ENCODE measurements at regions not wholly inside any gene's neighbourhood (a gene's known extent, or its start where the extent isn't known, plus 50 kb on each side); places are given as distances from the start of the nearest gene placed in this dataset.
"Not testable (repeated sequence)": the region's sequence is repeated elsewhere in the genome, so short reads cannot be mapped to it uniquely, and the experiment has no call there.

DNA sequence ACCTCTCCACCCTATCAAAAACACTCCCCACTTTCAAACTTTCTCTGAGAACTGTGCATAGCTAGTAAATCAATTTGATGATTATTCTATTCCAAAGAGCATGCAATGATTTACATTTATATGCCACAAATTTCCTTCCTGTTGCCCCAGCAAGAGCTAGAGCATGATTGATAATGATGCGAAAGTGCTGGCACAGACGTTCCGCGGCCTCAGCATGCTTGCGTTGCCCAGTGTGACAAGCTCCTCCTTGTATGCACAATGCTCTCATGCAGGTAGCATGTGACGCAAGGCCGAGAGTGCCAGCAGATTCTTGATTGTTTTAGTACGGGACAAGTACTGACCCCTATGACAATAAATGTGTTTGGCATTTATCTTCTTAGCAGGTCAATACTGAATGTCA lies 696.3 kb upstream of the SLC35B3 start:
- Mint-ChIP-seq H3K27ac (no peak overlapping the region), H3K27me3 (peaks cover 2% of the 10 kb centered on the region), H3K9me3 (ENCODE audit: low read depth) (no peaks in the 10 kb centered on the region), H3K4me1 (peaks cover 4% of the 10 kb centered on the region), H3K36me3 (ENCODE audit: low read depth) (no peaks in the 10 kb centered on the region), H3K4me3 (no peak overlapping the region)
- CTCF ChIA-PET, result interaction anchor here (1.0 kb wide), 1 partner anchor 24 kb away, joined by 3 read pairs; no protein-coding TSS in a partner anchor
- ATAC-seq (peak; percentile 69), DNase-seq (peak; percentile 39)
- POLR2A ChIA-PET, result interaction anchor here (0.6 kb wide), 2 partner anchors 96 to 1894 kb away, joined by 3 read pairs; no protein-coding TSS in a partner anchor
- intact Hi-C loops (cut with DNase I, micrococcal nuclease), result no loop called here

DNA sequence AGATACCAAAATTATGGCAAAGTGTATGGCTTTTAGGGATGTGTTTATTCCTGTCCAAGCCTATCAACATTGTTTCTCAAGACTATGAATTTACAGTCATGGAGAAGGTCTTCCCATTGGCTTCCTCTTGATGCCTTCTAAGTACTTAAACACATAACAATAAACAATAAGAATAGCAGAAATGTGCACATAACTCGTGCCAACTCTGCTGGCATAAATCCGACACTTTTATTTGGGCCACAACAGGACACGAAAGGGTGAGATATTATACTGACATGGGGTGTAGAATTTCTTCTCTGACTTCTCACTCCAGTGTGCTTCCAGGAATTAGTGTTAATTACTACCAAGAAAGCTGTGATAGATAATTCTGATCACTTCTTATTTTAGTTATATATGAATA lies 695.9 kb upstream of the SLC35B3 start:
- no peaks in the 10 kb centered on the region for H3K36me3 Mint-ChIP-seq (ENCODE audit: low read depth)
- DNase-seq, result no peak
- H3K9me3 Mint-ChIP-seq (ENCODE audit: low read depth), result no peaks in the 10 kb centered on the region
- H3K27ac Mint-ChIP-seq, result no peak overlapping the region
- POLR2A ChIA-PET, result no interaction called here
- ATAC-seq, result no peak
- CTCF ChIA-PET, result no interaction called here
- peaks cover 4% of the 10 kb centered on the region for H3K4me1 Mint-ChIP-seq
- no peak overlapping the region for H3K4me3 Mint-ChIP-seq
- intact Hi-C loops (cut with DNase I, micrococcal nuclease), result no loop called here
- H3K27me3 Mint-ChIP-seq, result peaks cover 2% of the 10 kb centered on the region

DNA sequence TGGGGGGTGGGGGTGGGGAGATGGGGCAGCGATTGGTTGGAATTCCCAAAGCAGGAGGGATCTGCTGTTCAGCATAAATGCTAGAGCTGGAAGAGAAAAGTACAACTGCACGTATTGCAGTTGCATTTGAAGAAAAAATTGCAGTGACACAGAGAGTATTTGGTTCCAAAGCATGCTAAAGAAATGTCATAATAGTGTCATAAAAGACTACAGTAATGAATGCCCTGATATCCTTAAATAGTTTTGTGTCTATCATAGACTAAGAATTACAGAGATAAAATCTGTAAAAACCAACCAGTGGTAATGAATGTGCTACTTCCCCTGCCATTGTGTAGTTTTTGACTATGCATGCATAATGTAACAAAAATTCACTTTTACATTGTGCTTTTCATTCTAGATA lies 693.6 kb upstream of the SLC35B3 start:
- H3K27ac Mint-ChIP-seq, result no peak overlapping the region
- peaks cover 4% of the 10 kb centered on the region for H3K4me1 Mint-ChIP-seq
- CTCF ChIA-PET, result no interaction called here
- peaks cover 2% of the 10 kb centered on the region for H3K27me3 Mint-ChIP-seq
- intact Hi-C loops (cut with DNase I, micrococcal nuclease), result no loop called here
- H3K9me3 Mint-ChIP-seq (ENCODE audit: low read depth), result no peaks in the 10 kb centered on the region
- ATAC-seq, result no peak
- no peak for DNase-seq
- no peak overlapping the region for H3K4me3 Mint-ChIP-seq
- POLR2A ChIA-PET, result no interaction called here
- no peaks in the 10 kb centered on the region for H3K36me3 Mint-ChIP-seq (ENCODE audit: low read depth)

DNA sequence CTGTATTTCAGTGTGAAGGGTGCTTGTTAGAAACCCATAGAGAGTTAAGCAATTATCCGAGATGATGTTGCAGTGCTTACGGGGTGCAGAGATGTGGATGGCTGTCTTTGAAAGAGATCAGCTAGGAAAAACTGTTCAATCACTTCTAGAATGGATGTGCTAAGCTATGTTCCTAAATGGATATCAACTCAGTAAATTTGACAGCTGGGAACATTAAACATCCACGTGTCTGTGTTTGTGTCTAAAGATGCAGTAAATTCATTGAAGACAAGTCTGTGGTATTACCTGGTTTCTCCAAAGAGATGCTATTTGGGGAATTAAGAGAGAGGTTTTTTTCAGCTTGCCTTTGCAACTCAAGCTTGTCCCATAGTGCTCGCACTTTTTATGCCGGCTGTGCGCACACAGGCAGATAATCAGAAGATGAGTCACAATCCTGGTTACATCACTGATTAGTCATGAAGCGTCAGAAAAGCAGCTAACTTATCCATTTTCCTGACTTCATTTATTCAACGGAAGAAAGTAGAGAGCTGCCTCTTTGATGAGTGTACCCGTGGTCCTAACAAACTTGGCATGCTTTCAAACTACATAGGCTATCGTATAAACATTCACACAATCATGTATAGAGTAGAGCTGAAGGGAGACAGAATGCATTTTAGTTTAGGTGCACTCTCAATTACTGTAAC lies 691.7 kb upstream of the SLC35B3 start:
- H3K36me3 Mint-ChIP-seq (ENCODE audit: low read depth), result no peaks in the 10 kb centered on the region
- peaks cover 4% of the 10 kb centered on the region for H3K4me1 Mint-ChIP-seq
- POLR2A ChIA-PET, result no interaction called here
- CTCF ChIA-PET, result interaction anchor here (1.0 kb wide), 1 partner anchor 1828 kb away, joined by 3 read pairs; no protein-coding TSS in a partner anchor
- no peak for DNase-seq
- intact Hi-C loops (cut with DNase I, micrococcal nuclease), result no loop called here
- peaks cover 2% of the 10 kb centered on the region for H3K27me3 Mint-ChIP-seq
- H3K27ac Mint-ChIP-seq, result no peak overlapping the region
- H3K4me3 Mint-ChIP-seq, result no peak overlapping the region
- ATAC-seq, result no peak
- H3K9me3 Mint-ChIP-seq (ENCODE audit: low read depth), result no peaks in the 10 kb centered on the region

DNA sequence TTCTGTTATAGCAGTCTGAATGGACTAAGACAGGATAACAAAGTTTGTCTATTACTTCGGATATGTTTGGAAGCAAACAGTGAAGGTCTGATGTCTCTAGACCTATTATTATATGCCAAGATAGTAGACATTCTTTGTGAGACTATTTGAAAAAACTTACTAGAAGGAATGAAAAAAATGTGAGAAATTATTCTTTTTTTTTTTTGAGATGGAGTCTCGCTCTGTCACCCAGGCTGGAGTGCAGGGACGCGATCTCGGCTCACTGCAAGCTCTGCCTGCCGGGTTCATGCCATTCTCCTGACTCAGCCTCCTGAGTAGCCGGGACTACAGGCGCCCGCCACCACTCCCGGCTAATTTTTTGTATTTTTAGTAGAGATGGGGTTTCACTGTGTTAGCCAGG lies 690.7 kb upstream of the SLC35B3 start:
- CTCF ChIA-PET; H3K4me1 Mint-ChIP-seq; H3K9me3 Mint-ChIP-seq (ENCODE audit: low read depth); DNase-seq; H3K27me3 Mint-ChIP-seq; ATAC-seq; intact Hi-C loops (cut with DNase I, micrococcal nuclease); H3K4me3 Mint-ChIP-seq; H3K27ac Mint-ChIP-seq; H3K36me3 Mint-ChIP-seq (ENCODE audit: low read depth); POLR2A ChIA-PET: not testable (repeated sequence)

DNA sequence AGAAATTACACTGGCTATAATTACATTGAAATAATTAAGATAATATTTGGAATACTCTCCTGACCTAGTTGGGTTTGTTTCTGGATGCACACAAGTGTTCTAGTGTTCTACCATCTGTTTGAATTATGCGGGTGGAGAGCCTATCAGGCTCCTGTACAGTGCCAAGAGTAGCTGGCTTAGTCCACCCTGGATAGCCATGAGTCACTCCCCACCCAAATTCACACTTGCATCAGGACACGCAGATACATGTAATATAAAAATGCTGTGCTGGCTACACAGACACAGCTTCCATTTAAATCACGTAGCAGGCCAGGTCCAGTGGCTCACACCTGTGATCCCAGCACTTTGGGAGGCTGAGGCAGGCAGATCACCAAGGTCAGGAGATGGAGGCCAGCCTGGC lies 686.2 kb upstream of the SLC35B3 start:
- H3K27ac Mint-ChIP-seq, result no peak overlapping the region
- DNase-seq, result no peak
- CTCF ChIA-PET, result interaction anchor here (0.6 kb wide), 1 partner anchor 46 kb away, joined by 3 read pairs; no protein-coding TSS in a partner anchor
- no peaks in the 10 kb centered on the region for H3K36me3 Mint-ChIP-seq (ENCODE audit: low read depth)
- H3K4me3 Mint-ChIP-seq, result no peak overlapping the region
- POLR2A ChIA-PET, result no interaction called here
- no peaks in the 10 kb centered on the region for H3K4me1 Mint-ChIP-seq
- ATAC-seq, result no peak
- no peaks in the 10 kb centered on the region for H3K9me3 Mint-ChIP-seq (ENCODE audit: low read depth)
- intact Hi-C loops (cut with DNase I, micrococcal nuclease), result no loop called here
- H3K27me3 Mint-ChIP-seq, result peaks cover 3% of the 10 kb centered on the region

DNA sequence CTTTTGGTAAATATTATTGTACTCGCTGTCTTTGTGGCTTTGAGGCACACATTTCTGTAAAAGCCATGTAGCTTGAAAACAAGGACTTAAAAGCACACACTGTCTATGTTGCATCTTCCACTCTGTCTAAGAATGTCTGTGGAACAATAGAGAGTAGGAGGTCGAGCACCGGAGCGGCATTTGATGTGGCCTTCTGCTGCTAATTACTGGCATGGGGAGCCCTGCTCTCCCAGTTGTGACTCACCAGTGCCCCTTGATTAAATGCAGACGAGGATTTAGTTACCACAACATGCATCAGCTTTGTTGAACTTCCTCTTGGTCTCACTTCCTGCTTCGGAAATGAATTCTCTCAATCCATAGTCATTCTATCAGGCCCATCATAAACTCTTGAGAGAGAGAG lies 680.7 kb upstream of the SLC35B3 start:
- ATAC-seq (no peak), DNase-seq (no peak)
- Mint-ChIP-seq H3K4me3 (no peak overlapping the region), H3K36me3 (ENCODE audit: low read depth) (no peaks in the 10 kb centered on the region), H3K27me3 (peaks cover 2% of the 10 kb centered on the region), H3K9me3 (ENCODE audit: low read depth) (no peaks in the 10 kb centered on the region), H3K4me1 (no peaks in the 10 kb centered on the region), H3K27ac (no peak overlapping the region)
- POLR2A ChIA-PET, result no interaction called here
- CTCF ChIA-PET, result interaction anchor here (1.2 kb wide), 1 partner anchor 133 kb away, joined by 3 read pairs; no protein-coding TSS in a partner anchor
- intact Hi-C loops (cut with DNase I, micrococcal nuclease), result no loop called here

DNA sequence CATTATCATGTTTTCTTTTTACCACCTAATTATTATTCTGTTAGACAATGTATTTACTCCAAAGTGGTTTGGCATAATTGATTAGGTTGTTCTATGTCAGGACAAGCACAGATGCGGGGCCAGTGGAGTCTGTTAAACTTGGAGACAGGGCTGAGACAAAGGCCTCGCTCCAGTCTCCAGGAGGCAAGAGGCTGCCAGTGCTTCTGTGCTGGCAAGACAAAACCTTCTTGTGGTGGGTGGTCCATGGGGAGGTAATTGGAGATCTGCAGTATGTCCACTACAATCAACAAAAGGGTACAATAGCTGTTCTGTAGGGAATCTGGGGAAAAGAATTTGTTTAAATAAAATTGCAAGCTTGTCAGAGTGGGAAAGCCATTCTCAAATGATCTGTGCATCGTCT lies 677.2 kb upstream of the SLC35B3 start:
- no peaks in the 10 kb centered on the region for H3K36me3 Mint-ChIP-seq (ENCODE audit: low read depth)
- intact Hi-C loops (cut with DNase I, micrococcal nuclease), result no loop called here
- H3K4me3 Mint-ChIP-seq, result no peak overlapping the region
- peaks cover 4% of the 10 kb centered on the region for H3K27me3 Mint-ChIP-seq
- H3K9me3 Mint-ChIP-seq (ENCODE audit: low read depth), result no peaks in the 10 kb centered on the region
- DNase-seq (no peak), ATAC-seq (no peak)
- ChIA-PET CTCF (no interaction called here), POLR2A (no interaction called here)
- H3K4me1 Mint-ChIP-seq, result no peaks in the 10 kb centered on the region
- no peak overlapping the region for H3K27ac Mint-ChIP-seq

DNA sequence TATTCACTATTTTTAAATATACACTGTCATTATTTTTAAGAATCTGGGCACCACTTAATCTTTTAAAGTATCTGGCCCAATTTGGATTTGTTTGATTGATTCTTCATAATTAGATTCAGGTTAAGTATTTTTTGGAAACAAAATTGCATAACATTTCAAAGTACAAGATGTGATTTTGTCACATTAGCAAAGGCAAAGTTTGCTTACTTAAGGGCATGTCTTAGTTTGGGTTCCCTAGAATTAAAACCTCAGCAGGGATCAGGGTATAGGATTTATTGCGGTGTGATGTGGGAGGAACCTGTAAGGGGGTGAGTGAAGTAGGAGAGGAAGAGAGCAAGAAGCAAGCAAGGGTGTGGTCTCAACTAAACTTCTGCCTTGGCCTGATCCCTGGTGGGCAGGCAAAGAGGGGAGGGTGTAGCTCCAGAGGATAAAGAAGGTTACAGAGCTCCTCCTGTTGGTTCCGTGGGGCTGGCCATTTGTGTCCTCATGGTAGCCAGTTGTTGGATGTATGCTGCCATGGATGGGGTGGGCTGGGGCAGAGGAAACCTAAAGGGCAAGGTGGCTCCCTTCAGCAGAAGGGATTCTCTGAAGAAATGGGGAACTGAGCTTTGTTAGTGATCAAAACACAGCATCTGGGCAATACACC lies 668.7 kb upstream of the SLC35B3 start:
- no peaks in the 10 kb centered on the region for H3K36me3 Mint-ChIP-seq (ENCODE audit: low read depth)
- CTCF ChIA-PET, result no interaction called here
- no peak overlapping the region for H3K27ac Mint-ChIP-seq

DNA sequence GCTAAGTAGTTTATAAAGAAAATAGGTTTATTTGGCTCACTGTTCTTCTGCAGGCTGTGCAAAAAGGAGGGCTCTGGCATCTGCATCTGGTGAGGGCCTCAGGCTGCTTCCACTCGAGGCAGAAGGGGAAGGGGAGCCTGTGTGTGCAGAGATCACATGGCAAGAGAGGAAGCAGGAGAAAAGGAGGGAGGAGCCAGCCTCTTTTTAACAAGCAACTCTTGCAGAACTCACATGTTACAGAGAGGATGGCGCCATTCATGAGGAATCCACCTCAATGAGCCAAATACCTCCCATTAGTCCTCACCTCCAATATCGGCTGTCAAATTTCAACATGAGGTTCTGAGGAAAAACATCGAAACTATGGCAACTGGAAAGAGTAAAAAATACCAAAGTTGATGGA lies 666.6 kb upstream of the SLC35B3 start:
- ChIA-PET POLR2A (no interaction called here), CTCF (no interaction called here)
- Mint-ChIP-seq H3K36me3 (ENCODE audit: low read depth) (no peaks in the 10 kb centered on the region), H3K27ac (no peak overlapping the region), H3K9me3 (ENCODE audit: low read depth) (no peaks in the 10 kb centered on the region), H3K4me1 (peaks cover 15% of the 10 kb centered on the region), H3K27me3 (no peaks in the 10 kb centered on the region), H3K4me3 (no peak overlapping the region)
- DNase-seq (no peak), ATAC-seq (no peak)
- intact Hi-C loops (cut with DNase I, micrococcal nuclease), result no loop called here

More for the DNA sequence above, 668.7 kb upstream of the SLC35B3 start:
- Mint-ChIP-seq H3K9me3 (ENCODE audit: low read depth) (no peaks in the 10 kb centered on the region), H3K4me3 (no peak overlapping the region), H3K4me1 (peaks cover 15% of the 10 kb centered on the region), H3K27me3 (peaks cover 2% of the 10 kb centered on the region)
- intact Hi-C loops (cut with DNase I, micrococcal nuclease), result no loop called here
- ATAC-seq (no peak), DNase-seq (no peak)
- POLR2A ChIA-PET, result no interaction called here

DNA sequence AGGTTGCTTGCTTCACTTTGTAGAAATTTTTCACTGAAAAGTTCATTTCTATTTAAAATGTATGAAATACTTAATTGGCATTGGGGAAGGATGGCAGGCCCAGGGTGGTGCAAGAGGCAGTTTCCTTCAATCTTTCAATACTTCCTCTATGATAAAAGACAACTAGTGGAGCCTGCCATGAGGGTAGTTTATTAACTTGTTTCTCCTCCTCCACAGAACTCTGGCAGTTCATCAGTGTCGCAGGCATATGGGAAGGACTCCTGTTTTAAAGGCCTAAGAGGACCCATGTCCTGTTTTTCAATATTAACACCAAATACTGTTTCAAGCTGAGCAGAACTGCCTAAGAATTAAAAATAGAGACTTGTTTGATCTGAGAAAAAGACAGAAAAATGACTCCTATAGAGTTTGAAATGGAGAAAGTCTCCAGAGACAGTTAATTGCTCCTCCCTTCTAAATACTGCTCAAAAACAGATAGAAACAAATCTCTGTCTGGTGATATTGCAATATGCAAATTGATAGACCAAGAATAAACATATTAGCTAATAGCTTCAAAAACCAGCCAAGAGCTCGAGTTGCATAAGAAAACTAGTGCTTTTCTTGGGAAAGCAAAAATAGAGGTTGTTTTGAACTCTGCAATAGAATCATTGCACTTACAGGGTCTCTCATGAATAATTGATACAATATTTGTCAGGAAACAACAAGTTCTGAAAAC lies 665.7 kb upstream of the SLC35B3 start:
- Mint-ChIP-seq H3K27ac (no peak overlapping the region), H3K4me1 (peaks cover 15% of the 10 kb centered on the region), H3K4me3 (no peak overlapping the region), H3K9me3 (ENCODE audit: low read depth) (no peaks in the 10 kb centered on the region), H3K27me3 (no peaks in the 10 kb centered on the region), H3K36me3 (ENCODE audit: low read depth) (no peaks in the 10 kb centered on the region)
- no peak for DNase-seq
- ChIA-PET POLR2A (no interaction called here), CTCF (interaction anchor here (0.8 kb wide), 1 partner anchor 873 kb away, joined by 4 read pairs; no protein-coding TSS in a partner anchor)
- ATAC-seq, result no peak
- intact Hi-C loops (cut with DNase I, micrococcal nuclease), result no loop called here

DNA sequence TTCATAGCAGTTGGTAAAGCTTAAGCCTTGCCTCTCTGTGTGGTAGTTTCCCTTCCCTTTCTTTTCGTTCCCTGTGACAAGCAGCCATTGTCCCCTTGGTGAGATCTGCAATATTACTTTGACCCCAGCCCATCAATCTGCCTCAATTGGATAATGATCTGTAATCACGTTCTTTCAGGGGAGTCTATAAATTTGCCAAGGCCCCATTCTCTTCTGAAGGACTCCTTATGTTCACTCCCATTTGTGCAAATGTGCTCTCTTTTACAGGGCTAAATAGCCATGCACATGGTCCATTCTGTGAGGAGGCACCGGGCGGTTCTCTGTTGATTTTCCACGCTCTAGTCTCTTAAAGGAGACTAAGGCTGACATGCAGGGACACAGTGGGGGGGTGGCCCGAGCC lies 660.4 kb upstream of the SLC35B3 start:
- CTCF ChIA-PET, result interaction anchor here (0.6 kb wide), 1 partner anchor 38 kb away, joined by 3 read pairs; no protein-coding TSS in a partner anchor
- Mint-ChIP-seq H3K9me3 (ENCODE audit: low read depth) (no peaks in the 10 kb centered on the region), H3K4me3 (no peak overlapping the region), H3K4me1 (peaks cover 3% of the 10 kb centered on the region), H3K36me3 (ENCODE audit: low read depth) (no peaks in the 10 kb centered on the region), H3K27ac (no peak overlapping the region), H3K27me3 (no peaks in the 10 kb centered on the region)
- ATAC-seq (no peak), DNase-seq (no peak)
- POLR2A ChIA-PET, result no interaction called here
- intact Hi-C loops (cut with DNase I, micrococcal nuclease), result no loop called here
